Inferior parietal cortex (tissue), 1 donor: ENCODE measurements at regions not wholly inside any gene's neighbourhood (a gene's known extent, or its start where the extent isn't known, plus 50 kb on each side); places are given as distances from the start of the nearest gene placed in this dataset.
A peak's percentile ranks its signal among the peaks of the same experiment; 100 is the strongest.

Experiments
- DNase-seq: peaks from one replicate; pipeline ENCODE4 v3.0.0-alpha.2; 2016; ENCODE audit errors: extremely low spot score

- DNase-seq, result no peak
These were observed 80.3 kb downstream of the NXPE2 start for GRCh38 chr11:114758627-114759026.

- peak; percentile 55 for DNase-seq
These were observed 84.1 kb downstream of the NXPE2 start for GRCh38 chr11:114762408-114762807.

GRCh38 chr11:114764563-114764962 lies 86.2 kb downstream of the NXPE2 start:
- DNase-seq, result no peak

DNA sequence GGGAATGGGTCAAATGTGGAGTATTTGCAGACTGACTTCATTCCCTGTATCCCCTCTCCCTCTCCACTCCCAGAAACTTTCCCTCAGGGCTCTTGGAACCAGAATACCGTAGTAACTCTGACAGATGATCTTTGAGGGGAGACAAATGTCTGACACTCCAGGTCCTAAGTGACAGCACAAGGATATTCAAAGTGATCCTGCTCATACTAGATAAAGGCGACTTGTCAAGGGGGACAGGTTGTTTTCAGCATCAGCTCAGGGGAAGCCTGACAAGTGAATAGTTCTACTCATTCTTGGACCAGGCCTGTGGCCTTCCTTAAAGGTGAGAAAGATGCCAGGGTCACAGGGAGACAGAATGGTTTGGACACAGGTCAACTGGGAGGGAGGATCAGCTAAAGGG lies 92.8 kb downstream of the NXPE2 start:
- DNase-seq, result no peak

GRCh38 chr11:114773541-114774338 lies 95.4 kb downstream of the NXPE2 start:
- DNase-seq, result no peak

DNA sequence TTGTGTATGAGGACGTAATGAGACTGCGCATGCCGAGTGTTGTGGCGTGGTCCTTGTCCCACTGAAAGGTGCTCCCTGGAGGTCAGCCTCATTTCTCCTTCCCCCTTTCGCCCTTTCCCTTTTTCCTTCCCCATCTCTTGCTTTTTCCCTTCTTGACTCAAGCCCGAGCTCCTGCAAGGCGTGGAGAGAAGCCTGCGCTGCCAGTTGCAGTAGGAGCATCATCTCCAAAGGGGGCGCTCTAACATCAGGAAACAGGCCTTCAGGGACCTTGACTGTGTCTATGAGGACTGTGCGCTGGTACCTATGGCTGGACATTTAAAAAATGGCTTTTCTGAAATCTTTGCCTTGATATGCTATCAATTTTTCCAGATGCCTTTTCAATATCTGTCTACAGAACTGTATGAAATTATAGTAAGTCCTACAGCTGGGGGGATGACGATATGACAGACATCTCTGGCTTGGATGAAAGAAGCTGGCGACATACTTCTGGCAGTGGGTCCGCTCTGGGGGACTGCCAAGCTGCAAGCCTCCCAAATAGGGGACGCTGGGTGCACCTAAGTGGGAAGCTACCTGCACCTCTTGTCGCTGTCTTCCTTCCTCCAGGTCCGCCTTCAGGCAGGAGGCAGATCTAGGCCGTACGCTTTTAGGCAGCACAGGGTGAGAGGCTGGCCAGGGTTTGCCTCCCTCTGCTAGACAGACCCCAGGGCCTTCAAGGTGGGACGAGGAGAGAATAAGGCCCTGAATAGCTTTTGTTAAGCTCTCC lies 96.5 kb downstream of the NXPE2 start:
- peak; percentile 87 for DNase-seq

GRCh38 chr11:114775875-114776621 lies 97.7 kb downstream of the NXPE2 start:
- DNase-seq, result peak; percentile 20

DNA sequence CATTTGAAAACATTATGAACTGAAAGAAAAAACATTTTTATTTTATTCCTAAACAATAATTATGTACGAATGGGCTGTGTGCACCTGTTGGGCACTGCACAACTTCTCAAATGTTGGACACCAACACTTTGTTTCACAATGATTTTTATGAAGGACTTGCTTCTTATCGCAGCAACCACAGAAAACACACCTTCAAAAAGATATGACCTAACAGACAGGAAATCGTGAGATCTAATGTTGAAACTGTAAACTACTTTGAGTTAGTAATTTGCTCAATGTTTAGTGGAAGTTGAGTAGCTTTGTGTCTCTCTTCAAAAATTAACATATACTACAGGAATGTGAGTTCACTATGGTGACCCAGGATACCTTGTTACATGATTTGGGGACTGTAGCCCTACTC lies 98.6 kb downstream of the NXPE2 start:
- no peak for DNase-seq

DNA sequence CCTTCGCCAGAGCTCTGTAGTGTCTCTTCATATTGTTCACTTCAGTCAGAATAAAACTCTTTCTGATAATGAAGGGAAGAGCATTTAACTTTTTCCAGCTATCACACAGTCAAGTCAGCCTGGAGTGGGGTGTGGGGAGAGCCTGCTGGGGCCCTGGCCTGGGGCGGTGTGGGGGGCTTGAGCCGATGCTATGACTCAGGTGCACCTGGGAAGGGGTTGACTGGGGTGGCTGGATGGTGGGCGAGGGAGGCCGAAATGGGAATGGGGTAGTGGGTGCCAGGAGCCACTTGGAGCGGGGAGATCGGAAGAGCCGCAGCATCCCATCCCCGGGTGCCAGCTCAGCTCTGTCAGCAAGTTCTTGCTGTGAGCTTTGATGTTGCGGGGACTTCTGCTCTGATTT lies 100.9 kb downstream of the NXPE2 start:
- no peak for DNase-seq

- no peak for DNase-seq
These were observed 104.5 kb downstream of the NXPE2 start for GRCh38 chr11:114782650-114783310.

DNA sequence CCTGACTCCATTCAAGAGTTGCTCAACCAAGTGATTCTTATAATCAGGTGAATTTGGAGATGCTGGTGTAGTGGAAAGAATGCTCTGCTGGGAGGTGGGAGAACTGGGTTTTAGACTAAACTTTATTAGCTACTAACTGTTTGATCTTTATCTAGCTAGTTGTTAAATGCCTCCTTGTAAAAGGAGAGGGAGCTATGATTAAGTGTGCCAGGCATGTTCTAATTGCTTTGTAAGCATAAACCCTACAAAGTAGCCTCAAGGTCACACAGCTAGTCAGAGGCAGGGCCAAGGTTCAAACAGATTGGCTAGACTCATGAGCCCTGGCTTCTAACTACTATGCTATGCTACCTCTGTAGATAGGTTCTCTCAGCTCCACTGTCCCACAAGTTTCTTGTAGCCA lies 105.5 kb downstream of the NXPE2 start:
- DNase-seq, result no peak

GRCh38 chr11:114784216-114784615 lies 105.9 kb downstream of the NXPE2 start:
- DNase-seq, result no peak

DNA sequence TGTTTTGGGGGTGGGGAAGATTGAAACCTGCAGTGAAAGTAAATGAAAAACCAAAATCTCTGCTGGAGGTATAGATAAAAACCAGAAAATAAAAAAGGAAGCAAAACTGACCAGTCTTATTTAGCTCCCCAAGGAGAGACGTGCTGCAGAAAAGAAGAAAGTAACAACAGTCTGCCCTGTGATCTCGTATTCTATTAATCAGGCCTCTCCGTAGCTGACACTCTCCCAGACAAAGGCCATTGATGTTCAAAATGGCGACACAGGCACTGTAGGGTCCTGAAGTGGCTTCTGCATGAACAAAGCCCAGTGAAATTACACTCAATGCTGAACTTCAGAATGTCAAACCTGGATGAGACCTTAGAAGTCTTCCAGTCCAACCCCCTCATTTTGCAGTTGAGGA lies 106.6 kb downstream of the NXPE2 start:
- no peak for DNase-seq

DNA sequence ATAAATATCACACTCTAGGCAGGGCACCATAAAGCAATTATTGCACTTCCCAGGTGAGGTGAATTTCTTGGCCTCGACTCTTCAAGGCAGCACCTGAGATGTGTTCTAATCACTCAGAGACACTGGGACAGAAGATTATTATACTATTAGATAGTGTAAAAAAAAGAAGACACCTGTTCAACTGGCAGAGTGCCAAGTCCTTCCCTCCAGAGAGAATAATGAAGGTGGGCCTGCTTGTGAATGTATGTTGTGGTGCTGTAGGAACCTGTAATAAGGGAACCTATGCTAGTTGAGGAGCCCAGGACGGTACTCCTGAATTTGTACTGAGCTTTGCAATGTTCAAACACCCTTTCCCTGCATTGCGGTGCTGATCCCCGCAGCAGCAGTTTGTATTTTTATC lies 107.5 kb downstream of the NXPE2 start:
- no peak for DNase-seq

DNA sequence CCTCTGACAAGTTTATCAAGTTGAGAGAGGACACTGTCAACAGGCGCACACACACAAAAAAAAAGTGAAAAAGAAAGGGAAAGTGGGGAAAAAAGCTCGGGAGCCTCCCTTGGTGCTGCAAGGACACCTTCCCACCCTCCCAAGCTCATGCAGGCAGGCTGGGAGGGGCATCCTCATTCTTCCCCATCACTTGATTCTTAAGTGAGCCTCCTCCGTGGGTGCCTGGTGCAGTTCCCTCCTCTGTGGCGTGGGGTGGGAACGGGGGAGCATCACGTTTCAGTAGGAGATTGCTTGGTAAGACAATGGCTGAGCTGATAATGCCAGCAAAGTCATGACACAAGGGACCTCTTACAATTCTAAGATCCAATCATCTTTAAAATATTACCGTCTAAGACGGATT lies 108.8 kb downstream of the NXPE2 start:
- DNase-seq, result no peak

- no peak for DNase-seq
These were observed 112.6 kb downstream of the NXPE2 start for GRCh38 chr11:114790910-114791309.

GRCh38 chr11:114794048-114794684 lies 115.8 kb downstream of the NXPE2 start:
- no peak for DNase-seq

GRCh38 chr11:114796954-114797721 lies 118.8 kb downstream of the NXPE2 start:
- DNase-seq, result no peak

DNA sequence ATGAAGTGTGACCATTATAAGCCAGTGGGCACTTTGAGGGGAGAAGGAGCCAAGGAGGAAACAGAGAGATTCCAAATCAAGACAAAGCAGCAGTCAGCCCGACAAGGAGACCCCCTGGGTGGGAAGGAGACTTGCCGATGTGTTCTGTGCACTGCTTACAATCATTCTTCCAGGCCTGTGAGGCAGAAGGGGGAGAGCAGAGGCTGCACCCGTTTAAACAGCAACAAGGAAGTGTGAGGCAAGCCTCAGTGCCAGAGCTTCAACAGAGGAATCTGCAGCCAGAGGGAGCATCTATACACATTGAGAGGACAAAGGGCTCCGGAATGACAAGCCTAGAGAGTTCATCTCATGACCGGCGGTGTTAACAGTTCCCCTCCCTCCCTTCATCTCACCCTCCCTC lies 121.1 kb downstream of the NXPE2 start:
- DNase-seq, result no peak

DNA sequence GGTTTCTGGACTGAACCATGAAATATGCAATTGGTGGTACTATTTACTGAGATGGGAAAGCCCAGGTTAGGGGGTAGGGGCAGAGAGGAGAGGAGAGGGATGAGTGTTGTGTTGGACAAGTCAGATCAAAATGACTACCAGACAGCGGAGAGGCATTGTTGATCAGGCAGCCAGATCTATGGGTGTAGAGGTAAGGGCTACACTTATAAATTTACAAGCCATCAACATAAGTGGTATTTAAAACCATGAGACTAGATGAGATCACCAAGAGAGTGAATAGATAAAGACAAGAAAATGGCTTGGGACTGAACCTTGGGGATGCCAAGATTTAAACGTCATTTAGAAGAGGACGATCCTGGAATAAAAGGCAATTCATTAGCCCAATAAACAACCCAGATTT lies 123.4 kb downstream of the NXPE2 start:
- DNase-seq, result no peak

DNA sequence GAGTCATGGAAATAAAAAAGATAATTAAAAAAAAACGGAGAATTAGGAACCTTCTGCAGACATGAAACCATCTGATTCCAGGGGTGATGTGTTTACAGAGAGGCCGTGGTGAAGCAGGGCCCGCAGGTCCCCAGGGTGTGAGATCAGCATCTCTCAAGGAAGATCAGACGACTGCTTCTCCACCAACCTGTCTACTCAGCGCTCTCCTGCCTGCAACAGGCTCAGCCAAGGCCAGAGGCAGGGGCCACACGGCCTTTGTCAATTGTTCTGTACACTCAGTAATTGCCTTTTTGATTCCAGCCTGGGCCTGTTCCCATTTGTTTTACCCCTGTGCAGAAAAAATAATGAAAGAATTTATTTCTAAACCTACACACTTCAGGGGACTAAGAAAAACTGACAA lies 124.6 kb downstream of the NXPE2 start:
- no peak for DNase-seq
